ENCODE measurements at regions not wholly inside any gene's neighbourhood (a gene's known extent, or its start where the extent isn't known, plus 50 kb on each side); places are given as distances from the start of the nearest gene placed in this dataset.
"Not testable (repeated sequence)": the region's sequence is repeated elsewhere in the genome, so short reads cannot be mapped to it uniquely, and the experiment has no call there.

GRCh38 chr17:14724770-14725169 is 423.9 kb downstream of the HS3ST3B1 start:
- H3K27me3 Mint-ChIP-seq (ENCODE audit: low read depth) = peaks cover 3% of the 10 kb centered on the region
- no peaks in the 10 kb centered on the region for H3K36me3 Mint-ChIP-seq (ENCODE audit: insufficient read depth)
- ATAC-seq (no peak), DNase-seq (no peak)
- no peak overlapping the region for H3K4me3 Mint-ChIP-seq
- no peaks in the 10 kb centered on the region for H3K4me1 Mint-ChIP-seq (ENCODE audit: low read depth)
- peaks cover 3% of the 10 kb centered on the region for H3K9me3 Mint-ChIP-seq

- DNase-seq; H3K36me3 Mint-ChIP-seq (ENCODE audit: insufficient read depth); ATAC-seq; H3K4me1 Mint-ChIP-seq (ENCODE audit: low read depth); H3K27me3 Mint-ChIP-seq (ENCODE audit: low read depth); H3K9me3 Mint-ChIP-seq; H3K4me3 Mint-ChIP-seq: not testable (repeated sequence)
Observed at GRCh38 chr17:14723349-14723748, 422.5 kb downstream of the HS3ST3B1 start.

- Mint-ChIP-seq H3K9me3 (peaks cover 3% of the 10 kb centered on the region), H3K4me1 (ENCODE audit: low read depth) (no peaks in the 10 kb centered on the region), H3K27me3 (ENCODE audit: low read depth) (peaks cover 14% of the 10 kb centered on the region), H3K36me3 (ENCODE audit: insufficient read depth) (no peaks in the 10 kb centered on the region), H3K4me3 (no peak overlapping the region)
- DNase-seq (no peak), ATAC-seq (no peak)
Observed at GRCh38 chr17:14719942-14720341, 419.1 kb downstream of the HS3ST3B1 start.

GRCh38 chr17:14717859-14718258 is 417.0 kb downstream of the HS3ST3B1 start:
- ATAC-seq = no peak
- no peak overlapping the region for H3K4me3 Mint-ChIP-seq
- H3K9me3 Mint-ChIP-seq = no peaks in the 10 kb centered on the region
- no peaks in the 10 kb centered on the region for H3K36me3 Mint-ChIP-seq (ENCODE audit: insufficient read depth)
- DNase-seq = no peak
- H3K4me1 Mint-ChIP-seq (ENCODE audit: low read depth) = no peaks in the 10 kb centered on the region
- H3K27me3 Mint-ChIP-seq (ENCODE audit: low read depth) = peaks cover 14% of the 10 kb centered on the region

GRCh38 chr17:14715561-14715960 is 414.7 kb downstream of the HS3ST3B1 start:
- H3K36me3 Mint-ChIP-seq (ENCODE audit: insufficient read depth) = no peaks in the 10 kb centered on the region
- ATAC-seq = no peak

GRCh38 chr17:14712611-14713021 is 411.7 kb downstream of the HS3ST3B1 start:
- Mint-ChIP-seq H3K36me3 (ENCODE audit: insufficient read depth) (no peaks in the 10 kb centered on the region), H3K27me3 (ENCODE audit: low read depth) (peaks cover 7% of the 10 kb centered on the region), H3K4me3 (no peak overlapping the region), H3K9me3 (no peaks in the 10 kb centered on the region), H3K4me1 (ENCODE audit: low read depth) (no peaks in the 10 kb centered on the region)
- ATAC-seq (no peak), DNase-seq (no peak)

More at GRCh38 chr17:14715561-14715960, 414.7 kb downstream of the HS3ST3B1 start:
- Mint-ChIP-seq H3K4me3 (no peak overlapping the region), H3K4me1 (ENCODE audit: low read depth) (no peaks in the 10 kb centered on the region), H3K9me3 (no peaks in the 10 kb centered on the region), H3K27me3 (ENCODE audit: low read depth) (peaks cover 17% of the 10 kb centered on the region)
- no peak for DNase-seq

- no peaks in the 10 kb centered on the region for H3K9me3 Mint-ChIP-seq
- ATAC-seq (no peak), DNase-seq (no peak)
- no peaks in the 10 kb centered on the region for H3K36me3 Mint-ChIP-seq (ENCODE audit: insufficient read depth)
- no peak overlapping the region for H3K4me3 Mint-ChIP-seq
- H3K27me3 Mint-ChIP-seq (ENCODE audit: low read depth) = no peaks in the 10 kb centered on the region
- no peaks in the 10 kb centered on the region for H3K4me1 Mint-ChIP-seq (ENCODE audit: low read depth)
Observed at GRCh38 chr17:14704121-14704520, 403.2 kb downstream of the HS3ST3B1 start.

GRCh38 chr17:14701886-14702285 is 401.0 kb downstream of the HS3ST3B1 start:
- Mint-ChIP-seq H3K4me3 (no peak overlapping the region), H3K9me3 (no peaks in the 10 kb centered on the region), H3K27me3 (ENCODE audit: low read depth) (no peaks in the 10 kb centered on the region), H3K36me3 (ENCODE audit: insufficient read depth) (no peaks in the 10 kb centered on the region), H3K4me1 (ENCODE audit: low read depth) (no peaks in the 10 kb centered on the region)
- DNase-seq = no peak
- ATAC-seq = no peak

GRCh38 chr17:14699574-14700185 is 398.8 kb downstream of the HS3ST3B1 start:
- Mint-ChIP-seq H3K4me3 (no peak overlapping the region), H3K27me3 (ENCODE audit: low read depth) (no peaks in the 10 kb centered on the region), H3K9me3 (no peaks in the 10 kb centered on the region), H3K36me3 (ENCODE audit: insufficient read depth) (no peaks in the 10 kb centered on the region), H3K4me1 (ENCODE audit: low read depth) (no peaks in the 10 kb centered on the region)
- no peak for ATAC-seq
- DNase-seq = no peak

- ATAC-seq = no peak
Observed at GRCh38 chr17:14693382-14693781, 392.5 kb downstream of the HS3ST3B1 start.

GRCh38 chr17:14690704-14691103 is 389.8 kb downstream of the HS3ST3B1 start:
- H3K36me3 Mint-ChIP-seq (ENCODE audit: insufficient read depth) = peaks cover 1% of the 10 kb centered on the region
- DNase-seq (no peak), ATAC-seq (no peak)
- peaks cover 5% of the 10 kb centered on the region for H3K27me3 Mint-ChIP-seq (ENCODE audit: low read depth)
- peaks cover 8% of the 10 kb centered on the region for H3K4me1 Mint-ChIP-seq (ENCODE audit: low read depth)
- H3K4me3 Mint-ChIP-seq = no peak overlapping the region
- H3K9me3 Mint-ChIP-seq = peaks cover 30% of the 10 kb centered on the region

More at GRCh38 chr17:14693382-14693781, 392.5 kb downstream of the HS3ST3B1 start:
- H3K27me3 Mint-ChIP-seq (ENCODE audit: low read depth) = peaks cover 5% of the 10 kb centered on the region
- H3K9me3 Mint-ChIP-seq = peaks cover 30% of the 10 kb centered on the region
- H3K36me3 Mint-ChIP-seq (ENCODE audit: insufficient read depth) = peaks cover 1% of the 10 kb centered on the region
- peaks cover 8% of the 10 kb centered on the region for H3K4me1 Mint-ChIP-seq (ENCODE audit: low read depth)
- no peak overlapping the region for H3K4me3 Mint-ChIP-seq
- DNase-seq = no peak

- H3K27me3 Mint-ChIP-seq (ENCODE audit: low read depth) = peaks cover 6% of the 10 kb centered on the region
- ATAC-seq = no peak
- H3K9me3 Mint-ChIP-seq = peaks cover 27% of the 10 kb centered on the region
- peaks cover 1% of the 10 kb centered on the region for H3K36me3 Mint-ChIP-seq (ENCODE audit: insufficient read depth)
- no peaks in the 10 kb centered on the region for H3K4me1 Mint-ChIP-seq (ENCODE audit: low read depth)
- no peak overlapping the region for H3K4me3 Mint-ChIP-seq
- DNase-seq = no peak
Observed at GRCh38 chr17:14688134-14688533, 387.3 kb downstream of the HS3ST3B1 start.

GRCh38 chr17:14672830-14673229 is 371.9 kb downstream of the HS3ST3B1 start:
- H3K27me3 Mint-ChIP-seq (ENCODE audit: low read depth) = peaks cover 9% of the 10 kb centered on the region
- no peaks in the 10 kb centered on the region for H3K9me3 Mint-ChIP-seq
- DNase-seq = no peak
- no peak for ATAC-seq
- no peaks in the 10 kb centered on the region for H3K36me3 Mint-ChIP-seq (ENCODE audit: insufficient read depth)
- no peaks in the 10 kb centered on the region for H3K4me1 Mint-ChIP-seq (ENCODE audit: low read depth)
- no peak overlapping the region for H3K4me3 Mint-ChIP-seq

- Mint-ChIP-seq H3K9me3 (no peaks in the 10 kb centered on the region), H3K4me1 (ENCODE audit: low read depth) (no peaks in the 10 kb centered on the region), H3K36me3 (ENCODE audit: insufficient read depth) (no peaks in the 10 kb centered on the region), H3K4me3 (no peak overlapping the region), H3K27me3 (ENCODE audit: low read depth) (peaks cover 17% of the 10 kb centered on the region)
- ATAC-seq = no peak
- no peak for DNase-seq
Observed at GRCh38 chr17:14670861-14671260, 370.0 kb downstream of the HS3ST3B1 start.

- DNase-seq = no peak
- H3K9me3 Mint-ChIP-seq = no peaks in the 10 kb centered on the region
- peaks cover 13% of the 10 kb centered on the region for H3K27me3 Mint-ChIP-seq (ENCODE audit: low read depth)
- ATAC-seq = no peak
- H3K4me3 Mint-ChIP-seq = no peak overlapping the region
- H3K4me1 Mint-ChIP-seq (ENCODE audit: low read depth) = no peaks in the 10 kb centered on the region
- no peaks in the 10 kb centered on the region for H3K36me3 Mint-ChIP-seq (ENCODE audit: insufficient read depth)
Observed at GRCh38 chr17:14664511-14664910, 363.6 kb downstream of the HS3ST3B1 start.
